DMS53 treated with DMSO at 0.1 percent for 48 hours (cell line): ENCODE measurements at regions not wholly inside any gene's neighbourhood (a gene's known extent, or its start where the extent isn't known, plus 50 kb on each side); places are given as distances from the start of the nearest gene placed in this dataset.

Experiments
- DNase-seq: peaks from one replicate; lab custom pipeline; 2025; ENCODE audit not compliant: unreplicated experiment; lab: John Stamatoyannopoulos, UW

DNA sequence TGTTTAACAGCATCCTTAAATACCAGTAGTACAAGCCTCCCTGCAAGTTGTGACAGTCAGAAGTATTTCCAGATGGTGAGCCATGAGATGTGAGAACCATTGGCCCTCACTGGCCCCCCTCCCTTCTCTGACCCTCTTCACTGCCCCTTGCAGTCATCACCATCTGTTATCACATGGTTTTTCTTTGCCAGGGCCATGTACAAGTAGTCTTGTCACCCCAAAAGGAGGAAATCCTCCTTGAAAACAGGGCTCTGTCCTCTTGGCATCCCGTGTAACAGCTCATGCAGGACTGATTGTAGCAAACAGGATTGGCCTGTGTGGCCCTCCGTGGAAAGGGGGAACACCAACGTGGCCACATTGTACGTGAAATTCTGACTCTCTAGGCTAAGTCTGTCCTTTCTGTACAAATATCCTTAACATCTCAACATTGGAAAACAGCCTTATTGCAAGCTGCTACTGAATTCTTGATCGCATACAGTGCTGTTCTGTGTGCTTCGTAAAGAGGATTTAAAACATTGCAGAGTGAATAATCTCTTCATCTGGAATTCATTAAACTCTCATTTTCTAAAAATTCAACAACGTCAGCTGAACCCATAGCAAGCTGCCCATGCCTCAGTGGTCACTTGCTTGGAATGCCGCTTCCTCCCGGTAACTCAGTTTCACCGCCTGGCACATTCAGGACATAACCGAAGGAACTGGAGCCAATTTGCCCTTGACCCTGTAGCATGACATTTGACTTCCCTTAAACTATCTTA, 171.7 kb downstream of the ATPSCKMT start:
- no peak for DNase-seq

GRCh38 chr5:10073441-10074104, 176.1 kb downstream of the ATPSCKMT start:
- no peak for DNase-seq

- no peak for DNase-seq
Observed at GRCh38 chr5:10069637-10070313, 179.9 kb downstream of the ATPSCKMT start.

DNA sequence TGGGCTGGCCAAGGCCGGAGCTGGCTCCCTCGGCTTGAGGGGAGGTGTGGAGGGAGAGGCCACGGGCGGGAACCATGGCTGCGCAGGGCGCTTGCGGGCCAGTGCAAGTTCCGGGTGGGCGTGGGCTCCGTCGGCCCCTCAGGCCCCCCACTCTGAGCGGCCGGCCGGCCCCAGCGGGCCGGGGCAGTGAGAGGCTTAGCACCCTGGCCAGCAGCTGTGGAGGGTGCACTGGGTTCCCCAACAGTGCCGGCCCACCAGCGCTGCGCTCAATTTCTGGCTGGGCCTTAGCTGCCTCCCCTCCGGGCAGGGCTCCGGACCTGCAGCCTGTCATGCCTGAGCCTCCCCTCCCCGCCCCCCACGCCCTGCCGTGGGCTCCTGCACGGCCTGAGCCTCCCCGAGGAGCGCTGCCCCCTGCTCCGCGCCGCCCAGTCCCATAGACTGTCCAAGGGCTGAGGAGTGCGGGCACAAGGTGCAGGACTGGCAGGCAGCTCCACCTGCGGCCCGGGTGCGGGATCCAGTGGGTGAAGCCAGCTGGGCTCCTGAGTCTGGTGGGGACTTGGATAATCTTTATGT, 184.2 kb downstream of the ATPSCKMT start:
- no peak for DNase-seq

- no peak for DNase-seq
Observed at GRCh38 chr5:10064546-10065195, 185.0 kb downstream of the ATPSCKMT start.

- DNase-seq, result no peak
Observed at GRCh38 chr5:10063997-10064396, 185.7 kb downstream of the ATPSCKMT start.

DNA sequence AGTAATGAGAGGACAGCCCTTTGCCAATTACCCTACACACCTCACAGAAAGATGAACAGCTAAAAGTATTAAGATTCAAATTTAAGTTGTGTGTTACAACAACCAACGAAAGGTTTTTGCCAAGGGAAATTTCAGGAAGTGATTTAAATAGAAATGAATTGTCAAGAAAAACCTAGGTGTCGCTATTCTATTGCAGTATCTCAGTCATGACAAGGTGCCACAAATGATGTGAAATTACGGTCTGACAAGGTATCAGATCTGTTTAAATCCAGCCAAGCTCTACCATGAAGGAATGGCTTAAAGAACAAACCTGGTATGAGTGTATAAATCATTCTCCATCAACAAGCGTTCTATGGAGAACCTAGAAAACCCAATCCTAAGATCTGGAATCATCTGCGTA, 189.7 kb downstream of the ATPSCKMT start:
- no peak for DNase-seq

- DNase-seq, result no peak
Observed at GRCh38 chr5:10059556-10059955, 190.1 kb downstream of the ATPSCKMT start.

- DNase-seq, result no peak
Observed at GRCh38 chr5:10057356-10057755, 192.3 kb downstream of the ATPSCKMT start.

DNA sequence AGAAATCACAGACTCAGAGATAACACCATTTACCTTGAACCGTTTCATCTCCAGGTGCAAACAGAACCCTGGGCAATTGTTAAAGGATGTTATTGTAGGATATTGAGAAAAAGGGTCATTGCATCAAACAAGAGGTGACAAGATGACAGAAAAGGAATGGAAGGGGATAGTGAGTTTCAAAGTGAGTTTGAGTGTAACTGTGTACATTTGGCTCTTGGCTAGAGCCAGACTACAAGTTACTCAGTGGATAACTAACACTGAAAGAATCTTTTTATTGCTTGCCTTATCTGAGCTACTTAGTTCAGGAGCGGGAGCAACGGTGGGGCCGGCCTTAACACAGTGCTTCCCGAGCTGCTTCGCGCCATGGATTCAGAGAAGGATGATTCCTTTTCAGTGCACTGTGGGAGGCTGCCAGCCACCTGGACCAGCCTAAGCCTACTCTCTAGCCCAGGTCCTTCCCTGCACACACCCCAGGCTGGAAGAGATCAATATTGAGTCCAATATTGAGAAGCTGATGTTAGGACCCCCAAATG, 193.4 kb downstream of the ATPSCKMT start:
- no peak for DNase-seq

DNA sequence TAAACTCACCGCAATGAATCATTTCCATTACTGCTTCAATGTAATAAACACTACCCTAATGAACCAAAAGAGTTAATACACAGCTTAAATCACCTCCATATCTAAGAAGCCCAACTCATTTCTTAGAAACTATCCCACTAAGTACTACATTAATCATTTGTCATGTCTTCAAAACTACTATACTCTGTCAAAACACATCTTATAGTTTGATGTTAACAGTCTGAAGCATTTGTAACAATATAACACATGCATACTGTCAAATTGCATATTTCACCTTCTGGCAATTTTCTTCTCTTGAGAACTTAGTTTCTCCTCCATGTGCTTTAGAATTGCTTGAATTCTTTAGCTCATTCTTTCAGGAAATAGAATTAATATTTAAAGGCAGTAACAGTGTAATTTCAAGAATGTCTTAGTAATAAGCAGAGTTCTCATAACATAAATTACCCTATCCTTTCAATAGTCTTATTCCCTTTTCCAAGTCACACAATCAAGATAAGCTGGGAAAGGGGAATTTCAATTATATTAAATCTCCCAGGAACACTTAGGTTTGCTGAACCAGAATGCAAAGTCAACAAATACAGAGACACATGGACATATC, 199.7 kb downstream of the ATPSCKMT start:
- DNase-seq, result no peak

DNA sequence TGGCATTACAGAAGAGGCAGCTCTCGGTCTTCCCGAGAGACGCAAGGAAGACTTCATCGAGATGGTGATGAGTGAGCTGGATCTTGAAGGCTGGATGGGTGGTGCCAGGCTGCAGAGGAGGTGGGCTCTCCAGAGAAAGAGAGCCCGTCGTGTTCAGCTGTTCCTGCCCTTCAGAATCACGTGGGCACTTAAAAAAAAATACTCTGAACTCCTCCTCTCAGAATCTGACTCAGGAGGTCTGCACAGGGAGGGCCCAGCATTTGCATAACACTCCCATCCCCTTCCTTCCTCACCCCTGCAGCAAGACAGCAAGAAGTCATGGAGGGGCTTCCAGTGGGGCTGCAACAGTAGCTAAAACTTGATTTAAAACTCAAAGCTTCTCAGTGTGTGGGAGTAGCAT, 203.0 kb downstream of the ATPSCKMT start:
- DNase-seq, result no peak

DNA sequence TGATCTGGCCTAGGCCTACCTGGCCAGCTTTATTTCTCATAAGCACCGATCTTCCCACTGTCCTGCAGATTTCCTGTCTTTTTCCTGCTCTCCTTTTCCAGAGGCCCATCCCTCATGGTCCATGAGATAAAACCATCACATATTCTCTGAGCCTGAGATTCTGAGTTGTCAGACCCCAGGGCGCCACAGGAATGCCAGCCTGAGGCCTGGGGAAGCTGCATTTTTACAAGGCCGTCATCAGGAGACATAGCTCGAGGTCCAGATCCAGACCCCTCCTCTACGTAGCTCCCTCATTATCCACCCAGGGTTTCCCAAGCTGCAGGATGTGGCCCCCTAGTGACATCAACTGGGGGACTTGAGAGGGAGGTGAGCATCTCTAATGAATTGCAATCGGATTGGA, 204.3 kb downstream of the ATPSCKMT start:
- DNase-seq, result no peak

DNA sequence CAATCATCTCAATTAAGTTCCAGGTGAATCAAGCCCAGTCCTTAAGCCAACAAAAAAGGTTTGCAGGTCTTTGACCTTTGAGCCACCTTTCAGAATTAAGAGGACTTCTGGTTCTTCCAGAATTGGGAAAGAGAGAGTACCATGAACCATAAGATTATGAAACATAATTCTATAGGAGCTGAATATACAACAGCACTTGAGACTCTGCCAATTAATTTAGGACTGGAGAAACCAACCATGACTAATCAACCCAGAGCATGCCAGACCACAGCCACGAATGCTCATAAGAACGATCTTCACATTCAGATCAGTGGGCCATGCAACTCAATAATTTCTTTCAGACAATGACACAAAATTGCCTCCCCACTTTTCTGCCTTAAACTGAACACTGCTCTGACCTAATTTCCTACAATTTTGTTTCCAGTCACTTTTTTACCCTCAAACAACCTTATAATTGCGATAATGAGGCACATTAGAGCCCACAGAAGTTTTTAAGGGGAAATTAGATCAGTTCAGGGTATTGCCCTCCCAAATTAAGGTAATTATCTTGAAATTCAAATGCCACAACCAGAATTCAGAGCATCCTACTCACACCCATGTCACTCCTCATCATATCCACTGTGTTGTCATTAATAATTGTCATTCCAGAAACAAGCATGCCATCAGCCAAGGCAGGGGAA, 213.4 kb downstream of the ATPSCKMT start:
- no peak for DNase-seq

DNA sequence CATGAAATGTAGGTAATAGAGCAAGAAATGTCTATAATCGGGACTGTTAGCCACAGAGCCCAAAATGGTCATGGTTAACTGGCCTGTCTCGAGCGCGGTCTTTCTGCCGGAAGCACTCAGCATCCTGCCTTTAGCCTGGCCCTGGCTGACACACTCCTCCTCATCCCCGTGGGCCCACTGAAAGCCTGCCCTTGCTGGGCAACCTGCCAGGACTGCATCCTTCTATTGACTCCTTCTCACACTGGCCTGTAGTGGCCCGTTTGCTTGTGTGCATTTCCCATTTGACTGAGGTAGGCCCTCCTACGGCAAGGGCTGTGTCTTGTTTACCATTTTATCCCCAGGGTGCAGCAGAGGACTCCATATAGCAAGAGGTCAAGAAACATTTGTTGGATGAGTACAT, 215.7 kb downstream of the ATPSCKMT start:
- DNase-seq, result peak; percentile 28

- no peak for DNase-seq
Observed at GRCh38 chr5:10031817-10032216, 217.9 kb downstream of the ATPSCKMT start.

GRCh38 chr5:10030219-10030831, 219.4 kb downstream of the ATPSCKMT start:
- DNase-seq, result peak; percentile 20

GRCh38 chr5:10023494-10023893, 226.2 kb downstream of the ATPSCKMT start:
- no peak for DNase-seq

DNA sequence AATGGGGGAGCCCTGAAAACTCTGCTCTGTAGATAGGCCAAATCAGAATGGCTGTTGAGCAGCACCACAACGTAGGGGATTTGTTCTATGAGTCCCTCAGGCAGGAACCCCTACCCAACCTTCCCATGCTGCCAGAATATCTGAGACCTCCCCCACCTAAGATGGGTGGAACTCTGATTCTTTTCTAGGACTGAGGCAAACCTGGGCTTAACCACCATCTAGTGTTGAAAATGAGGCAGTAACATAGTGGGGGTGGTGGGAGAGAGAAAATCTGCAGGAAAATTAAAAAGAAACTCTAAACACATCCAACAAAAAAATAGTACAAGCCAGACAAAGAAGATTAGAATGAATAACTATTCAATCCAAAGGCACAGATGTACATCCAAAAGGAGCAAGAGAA, 228.4 kb downstream of the ATPSCKMT start:
- DNase-seq, result no peak

DNA sequence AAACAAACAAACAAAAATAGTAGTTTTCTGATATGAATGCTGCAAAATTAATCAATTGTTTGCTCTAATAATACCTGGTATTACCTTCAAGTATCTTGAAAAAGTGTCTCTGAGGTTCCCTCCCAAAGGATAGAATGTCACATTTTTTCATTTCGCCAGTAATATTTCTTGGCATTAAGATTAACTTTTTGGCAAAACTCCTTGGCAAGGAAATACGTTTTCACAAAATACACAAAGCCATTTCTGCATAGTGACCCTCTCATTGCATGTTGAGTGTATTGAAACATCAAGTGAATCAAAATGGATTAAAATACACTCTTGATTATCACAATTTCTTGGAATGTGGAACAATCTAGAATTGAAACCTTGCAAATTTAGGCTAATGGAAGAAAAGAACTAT, 230.5 kb downstream of the ATPSCKMT start:
- no peak for DNase-seq
